HG03135 (cell line): ENCODE measurements at regions not wholly inside any gene's neighbourhood (a gene's known extent, or its start where the extent isn't known, plus 50 kb on each side); places are given as distances from the start of the nearest gene placed in this dataset.

Experiments used
- ATAC-seq: cut with Tn5 transposase; IDR thresholded peaks from one replicate; pipeline ENCODE4 v1.9.1; 2021; ENCODE audit warnings: mild to moderate bottlenecking, moderate library complexity; ENCODE audit not compliant: unreplicated experiment

DNA sequence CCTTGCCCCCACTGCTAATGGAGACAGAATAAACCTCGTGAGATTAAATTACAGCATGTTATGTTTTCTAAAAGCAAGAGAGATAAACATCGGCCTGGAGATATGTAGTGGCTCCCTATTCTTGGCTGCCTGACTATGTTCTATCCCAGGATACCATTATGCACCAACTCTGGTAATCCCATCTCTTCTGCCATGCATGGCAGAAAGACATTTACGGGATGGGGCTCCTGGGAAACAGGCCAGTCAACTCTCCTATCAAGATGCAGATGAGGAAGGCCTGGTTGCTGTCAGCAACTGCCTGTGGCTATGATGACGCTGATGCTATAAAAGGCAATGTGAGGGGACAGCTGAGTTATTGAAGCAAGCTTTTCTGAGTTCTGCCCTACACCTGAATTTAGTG lies 166.2 kb upstream of the VCX3A start:
- ATAC-seq: no peak

DNA sequence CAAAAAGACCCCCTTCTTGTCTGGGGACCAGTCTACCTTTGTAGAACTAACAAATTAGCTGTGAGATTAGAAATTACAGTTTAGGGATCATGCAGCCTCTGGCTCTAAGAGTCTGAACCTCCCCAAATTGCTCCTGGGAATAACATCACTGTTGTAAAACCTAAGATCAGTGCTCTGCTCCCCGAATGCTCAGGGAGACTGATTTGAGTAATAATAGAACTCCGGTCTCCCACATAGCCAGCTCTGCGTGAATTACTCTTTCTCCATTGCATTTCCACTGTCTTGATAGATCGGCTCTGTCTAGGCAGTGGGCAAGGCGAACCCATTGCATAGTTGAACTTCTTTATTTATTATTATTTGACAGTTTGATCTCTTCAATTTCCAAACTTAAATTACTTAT lies 160.8 kb upstream of the VCX3A start:
- ATAC-seq: no peak

DNA sequence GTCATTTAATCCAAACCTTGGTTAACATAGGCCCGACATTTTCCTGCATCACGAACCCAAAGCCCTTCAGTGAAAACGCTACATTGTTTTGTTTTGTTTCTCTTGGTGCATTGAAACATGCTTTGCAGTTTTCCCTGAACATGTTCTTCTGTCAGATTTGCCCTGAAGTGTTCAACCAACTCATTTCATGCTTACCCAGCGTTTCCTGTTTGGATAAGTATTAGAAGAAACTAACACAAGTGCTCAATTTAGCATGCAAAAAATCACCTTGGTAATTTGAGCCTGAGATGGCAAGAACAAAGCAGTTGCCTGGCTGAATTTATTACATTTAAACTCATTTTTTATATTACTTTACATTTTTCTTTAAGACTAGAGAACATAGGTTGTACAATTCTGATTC lies 160.1 kb upstream of the VCX3A start:
- no peak for ATAC-seq

DNA sequence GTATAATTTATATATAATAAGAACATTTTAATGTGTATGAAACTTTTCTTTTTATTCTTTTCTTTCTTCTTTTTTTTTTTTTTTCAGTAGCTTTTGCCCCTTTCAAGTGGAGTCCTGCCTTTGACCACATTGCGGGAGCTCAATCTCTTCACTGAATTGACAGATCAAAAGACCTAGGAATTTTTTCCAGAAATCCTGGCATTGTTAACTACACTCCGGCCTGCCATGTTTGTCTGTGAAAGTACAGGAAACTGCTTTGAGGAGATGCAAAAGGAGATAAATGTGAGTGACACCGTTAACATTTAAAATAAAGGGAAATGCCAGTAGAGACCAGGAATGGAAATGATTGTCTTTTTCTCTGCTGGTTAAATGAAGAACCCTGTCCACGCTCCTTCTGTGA lies 159.3 kb upstream of the VCX3A start:
- ATAC-seq: no peak

DNA sequence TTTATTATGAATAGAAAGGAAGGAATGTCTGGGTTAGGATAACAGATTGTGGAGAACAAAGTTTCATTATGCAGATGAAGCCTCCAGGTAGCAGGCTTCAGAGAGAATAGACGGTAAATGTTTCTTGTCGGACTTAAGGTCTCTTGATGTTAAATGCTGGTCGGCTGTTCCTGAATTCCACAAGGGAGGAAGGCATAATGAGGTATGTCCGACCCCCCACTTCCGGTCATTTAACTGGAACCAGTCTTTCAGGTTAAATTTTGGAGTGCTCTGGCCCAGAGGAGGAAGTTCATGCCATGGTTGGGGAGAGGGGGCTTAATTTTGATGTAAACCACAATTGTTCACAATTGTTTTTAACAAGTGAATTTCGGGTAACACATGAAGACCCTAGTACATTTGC lies 158.1 kb upstream of the VCX3A start:
- ATAC-seq: no peak

DNA sequence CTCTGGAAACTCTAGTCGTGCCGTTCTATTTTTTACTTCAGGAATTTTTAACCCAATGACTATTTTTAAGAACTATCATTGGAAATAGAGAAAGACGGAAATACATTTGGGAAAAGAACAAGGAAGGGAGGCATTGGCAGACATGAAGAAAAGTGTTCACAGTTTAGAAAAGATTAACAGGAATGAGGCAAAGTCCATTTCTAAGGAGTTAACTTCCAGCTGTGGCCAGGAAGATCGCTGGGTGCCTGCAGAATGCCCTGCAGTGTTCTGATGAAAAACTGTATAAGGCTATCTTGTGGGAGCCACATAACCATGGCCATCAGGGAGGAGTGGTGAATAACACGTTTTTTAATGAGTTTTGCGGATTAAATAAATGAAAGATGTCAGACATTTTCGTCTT lies 150.6 kb upstream of the VCX3A start:
- no peak for ATAC-seq

DNA sequence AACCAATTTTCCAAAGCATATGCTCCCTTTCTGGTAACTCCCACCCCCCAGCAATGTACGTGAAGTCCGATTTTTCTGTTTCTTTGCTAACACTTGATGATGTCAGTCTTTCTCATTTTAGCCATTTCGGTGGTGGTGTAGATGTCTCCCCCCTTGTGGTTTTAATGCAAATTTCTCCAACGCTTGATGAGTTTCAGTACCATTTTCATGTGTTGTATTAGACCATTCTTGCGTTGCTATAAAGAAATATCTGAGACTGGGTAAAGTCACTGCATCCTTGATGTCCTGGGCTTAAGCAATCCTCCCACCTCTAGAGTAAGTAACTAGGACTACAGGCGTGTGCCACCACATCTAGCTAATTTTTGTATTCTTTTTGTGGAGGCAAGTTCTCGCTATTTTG lies 148.4 kb upstream of the VCX3A start:
- no peak for ATAC-seq

DNA sequence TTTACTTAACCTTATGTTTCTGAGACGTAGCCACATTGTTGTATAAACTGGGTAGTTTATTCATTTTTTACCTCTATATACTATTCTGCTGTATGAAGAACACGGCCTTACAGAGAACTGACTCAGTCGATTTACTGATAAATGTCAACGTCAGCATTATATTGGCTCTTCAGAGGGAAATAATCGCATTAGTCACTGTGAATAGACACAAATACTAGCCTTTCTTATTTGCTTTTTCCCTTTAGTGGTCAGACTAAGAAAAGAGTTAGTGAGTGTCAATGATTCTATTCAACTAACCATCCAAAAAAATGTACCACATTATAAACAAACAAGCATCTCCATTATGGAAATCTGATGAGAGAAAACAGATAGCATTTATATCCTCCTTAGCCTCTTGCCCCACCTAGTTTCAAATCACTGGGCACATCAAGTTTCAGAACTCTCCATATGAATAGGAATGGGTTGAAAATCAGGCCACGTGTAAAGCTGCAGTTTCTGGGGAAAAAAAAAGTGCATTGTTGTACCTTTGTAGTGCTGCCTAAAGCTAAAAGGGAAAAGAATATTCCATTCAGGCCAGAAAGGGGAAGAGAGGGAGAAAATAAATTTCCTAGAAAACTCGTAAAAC lies 146.7 kb upstream of the VCX3A start:
- no peak for ATAC-seq

DNA sequence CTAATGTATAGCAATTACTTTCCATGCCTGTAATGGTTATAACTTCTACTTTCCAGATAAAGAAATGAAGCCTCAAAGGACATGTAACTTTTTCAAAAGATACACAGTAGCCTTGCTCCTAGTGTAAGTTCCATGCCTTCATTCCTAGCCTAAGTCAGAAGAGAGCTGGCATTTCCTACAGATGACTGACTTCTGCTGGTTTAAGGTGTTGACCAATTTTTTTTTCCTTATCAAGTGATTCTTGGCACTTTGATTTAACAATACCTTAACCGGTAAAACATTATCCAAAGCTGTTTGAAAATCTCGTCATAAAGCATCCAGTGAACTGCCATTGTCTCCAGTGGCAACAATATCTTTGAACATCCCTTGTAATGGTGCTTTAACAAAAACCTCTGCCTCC lies 145.1 kb upstream of the VCX3A start:
- no peak for ATAC-seq

DNA sequence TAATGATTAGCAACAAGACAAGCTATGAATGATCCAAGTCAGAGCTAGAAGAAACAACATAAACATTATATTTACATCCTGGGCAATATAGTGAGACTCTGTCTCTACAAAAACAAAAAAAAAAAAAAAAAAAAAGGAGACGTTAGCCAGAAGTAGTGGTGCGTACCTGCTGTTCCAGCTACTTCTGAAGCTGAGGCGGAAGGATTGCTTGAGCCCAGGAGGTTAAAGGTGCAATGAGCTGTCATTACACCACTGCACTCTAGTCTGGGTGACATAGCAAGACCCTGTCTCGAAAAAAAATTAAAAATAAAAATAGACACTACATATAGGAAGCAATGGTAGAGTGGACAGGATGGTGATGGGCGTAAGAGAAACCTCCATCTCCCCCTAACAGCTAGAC lies 144.6 kb upstream of the VCX3A start:
- no peak for ATAC-seq

DNA sequence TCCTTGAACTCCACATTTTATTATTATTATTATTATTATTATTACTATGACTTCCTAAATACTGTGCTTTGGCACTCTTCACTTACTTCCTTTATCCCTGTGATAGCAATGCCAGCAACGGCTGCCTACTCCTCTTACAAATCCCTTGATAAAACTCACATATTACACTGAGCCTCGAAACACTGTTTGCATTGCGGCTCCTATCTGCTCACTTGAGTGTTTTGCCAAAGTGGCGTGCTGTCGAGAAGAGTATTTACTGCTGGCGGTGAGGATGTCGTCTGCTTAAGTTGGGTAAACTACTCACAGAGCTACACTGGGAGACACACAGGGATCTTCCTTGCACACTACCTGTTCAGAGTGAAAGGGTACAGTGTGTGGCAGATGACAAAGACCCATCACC lies 143.4 kb upstream of the VCX3A start:
- no peak for ATAC-seq

DNA sequence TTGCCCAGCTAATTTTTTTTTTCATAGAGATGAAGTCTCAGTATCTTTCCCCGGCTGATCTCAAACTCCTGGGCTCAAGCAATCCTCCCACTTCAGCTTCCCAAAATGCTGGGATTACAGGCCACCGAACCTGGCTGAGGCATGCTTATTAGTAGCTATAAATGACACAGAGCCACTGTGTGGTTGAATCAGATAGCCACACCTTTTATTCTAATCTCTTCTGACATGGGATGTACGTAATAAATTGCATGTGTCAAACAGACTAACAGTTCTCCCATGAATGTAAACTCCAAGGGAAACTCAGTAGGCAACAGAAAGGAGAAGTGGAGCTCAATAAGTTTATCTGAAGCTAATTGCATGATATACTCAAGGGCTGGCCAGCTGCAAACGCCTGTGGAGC lies 139.8 kb upstream of the VCX3A start:
- ATAC-seq: no peak

DNA sequence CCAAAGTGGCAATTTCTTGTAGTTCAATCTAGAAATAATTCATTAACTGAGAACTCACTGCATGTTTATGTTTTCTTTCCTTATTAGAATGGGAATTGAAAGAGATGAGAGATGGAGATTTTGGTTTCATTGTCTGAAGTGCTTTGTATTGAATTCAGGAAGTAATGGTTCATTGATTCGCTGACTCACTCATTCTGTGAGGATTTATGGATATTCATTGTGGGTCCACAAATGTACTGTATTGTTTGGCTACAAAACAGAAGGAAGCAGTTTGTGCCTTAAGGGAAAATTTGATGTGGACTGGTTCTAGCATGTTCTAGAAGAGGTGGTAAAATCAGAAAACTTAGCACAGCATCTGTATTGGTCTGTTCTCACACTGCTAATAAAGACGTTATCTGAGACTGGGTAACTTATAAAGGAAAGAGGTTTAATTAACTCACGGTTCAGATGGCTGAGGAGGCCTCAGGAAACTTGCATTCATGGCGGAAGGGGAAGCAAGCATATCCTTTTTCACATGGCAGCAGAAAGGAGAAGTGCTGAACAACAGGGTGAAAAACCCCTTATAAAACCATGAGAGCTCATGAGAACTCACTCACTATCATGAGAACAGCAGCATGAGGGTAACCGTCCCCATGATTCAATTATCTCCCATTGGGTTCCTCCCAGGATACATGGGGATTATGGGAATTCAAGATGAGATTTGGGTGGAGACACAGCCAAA lies 132.3 kb upstream of the VCX3A start:
- peak; percentile 62 for ATAC-seq

DNA sequence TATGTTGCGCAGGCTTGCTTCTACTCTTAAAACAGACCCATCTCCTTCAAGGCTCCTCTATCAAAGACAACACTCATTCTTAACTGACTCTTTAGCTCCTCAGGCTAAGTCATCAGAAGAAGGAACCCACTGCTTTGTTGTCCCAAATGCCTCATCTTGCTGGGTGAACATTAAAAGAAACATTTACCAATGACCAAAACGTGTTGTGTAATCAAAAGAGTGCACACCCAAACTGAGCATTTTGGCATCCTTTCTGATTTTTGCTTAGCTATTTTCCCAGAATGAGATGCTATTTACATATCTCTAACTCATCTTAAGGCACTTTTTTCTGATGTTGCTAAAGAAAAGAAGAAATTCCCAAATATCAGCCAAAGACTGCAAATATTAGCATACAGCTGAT lies 131.7 kb upstream of the VCX3A start:
- no peak for ATAC-seq

DNA sequence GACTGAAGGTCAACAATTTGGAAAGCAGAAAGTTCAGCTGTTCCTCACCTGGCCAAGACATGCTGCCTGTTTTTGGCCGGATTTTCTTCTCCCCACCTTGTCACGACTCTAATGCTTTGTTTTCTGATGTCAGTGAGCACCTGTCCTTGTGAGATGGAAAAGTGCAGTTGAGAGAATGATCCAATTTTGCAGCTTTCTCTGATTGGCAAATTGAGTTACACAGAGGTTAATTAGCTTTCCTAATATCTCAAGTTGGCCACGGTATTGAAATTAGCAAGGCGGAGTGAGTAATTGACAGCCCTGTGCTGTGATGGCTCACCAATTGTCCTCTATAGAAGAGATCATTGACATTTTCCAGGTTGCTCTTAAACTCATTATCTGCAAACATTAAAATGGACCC lies 126.8 kb upstream of the VCX3A start:
- ATAC-seq: no peak

DNA sequence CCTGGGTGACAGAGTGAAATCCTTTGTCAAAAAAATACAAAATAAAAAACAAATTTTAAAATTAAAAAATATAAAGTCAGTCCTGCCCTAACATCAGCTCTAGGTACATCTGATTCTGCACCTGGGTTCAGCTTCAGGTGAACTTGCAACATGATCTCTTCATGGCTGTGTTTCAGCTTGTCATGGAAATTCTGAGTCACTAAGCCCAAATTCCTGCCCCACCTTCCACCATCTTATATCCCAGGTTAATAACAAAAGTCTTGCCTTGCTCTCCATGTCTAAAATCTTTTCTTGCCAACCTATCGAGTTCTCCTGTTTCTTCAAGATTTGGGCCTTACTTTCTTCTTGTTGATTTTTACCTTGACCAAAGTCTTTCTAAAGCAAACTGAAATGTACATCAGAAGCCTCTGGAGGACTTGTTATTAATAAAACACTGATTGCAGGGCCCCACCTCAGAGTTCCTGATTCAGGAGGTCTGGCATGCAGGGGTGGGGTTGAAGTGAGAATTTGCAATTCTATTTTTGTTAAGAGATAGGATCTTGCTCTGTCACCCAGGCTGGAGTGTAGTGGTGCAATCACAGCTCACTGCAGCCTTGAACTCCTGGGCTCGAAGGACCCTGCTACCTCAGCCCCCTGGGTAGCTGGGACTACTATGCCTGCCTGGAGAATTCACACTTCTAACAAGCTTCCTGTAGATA lies 125.8 kb upstream of the VCX3A start:
- no peak for ATAC-seq

DNA sequence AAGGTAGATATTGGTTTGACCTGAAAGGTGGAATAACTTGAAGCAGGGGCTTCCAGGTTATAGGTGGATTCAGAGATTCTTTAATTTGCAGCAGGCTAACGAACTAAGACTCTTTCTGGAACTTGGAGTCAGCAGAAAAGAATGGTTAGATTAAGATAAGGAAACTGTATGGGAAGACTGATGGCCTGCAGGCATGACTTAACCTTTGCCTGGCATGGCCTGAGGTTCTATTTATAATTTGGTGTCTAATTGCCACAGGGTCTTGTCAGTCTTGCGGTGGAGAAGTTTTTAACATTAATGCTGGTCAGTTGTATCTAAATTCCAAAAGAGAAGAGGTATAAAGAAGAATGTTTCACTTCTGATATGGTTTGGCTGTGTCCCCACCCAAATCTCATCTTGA lies 110.3 kb upstream of the VCX3A start:
- ATAC-seq: no peak

DNA sequence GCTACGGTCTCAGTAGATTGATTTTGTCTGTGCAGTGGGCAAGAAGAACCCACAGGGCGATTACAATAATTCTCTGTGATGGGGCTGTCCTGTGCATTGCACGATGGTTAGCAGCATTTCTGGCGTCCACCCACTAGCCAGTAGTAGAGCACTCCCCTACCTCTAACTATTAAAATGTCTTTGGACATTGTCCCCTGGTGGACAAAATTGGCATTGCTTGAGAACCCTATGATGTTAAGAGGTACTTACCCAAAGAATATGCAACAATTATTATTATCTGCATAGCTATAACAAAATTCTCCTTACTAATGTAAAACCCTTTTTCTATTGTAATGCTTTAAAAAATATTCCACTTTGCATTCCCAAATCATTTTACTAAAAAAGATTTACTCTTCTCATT lies 109.5 kb upstream of the VCX3A start:
- no peak for ATAC-seq

DNA sequence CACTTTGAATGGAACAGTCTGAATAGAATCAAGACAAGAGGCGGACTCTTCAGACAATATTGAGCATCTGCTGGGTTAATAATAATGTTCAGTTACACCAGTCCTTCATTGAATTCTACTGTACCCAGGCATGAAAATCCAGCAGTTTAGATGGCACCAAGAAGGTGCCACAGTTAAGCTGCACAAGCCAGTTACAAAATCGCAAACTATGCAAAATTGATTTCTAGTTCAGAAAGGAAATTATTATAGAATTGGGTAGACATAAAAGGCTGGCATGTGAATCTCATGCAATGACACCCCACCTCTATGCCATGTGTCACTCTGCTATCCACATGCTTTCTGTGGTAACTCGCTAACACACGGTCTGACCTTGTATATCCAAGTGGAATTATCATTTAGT lies 105.8 kb upstream of the VCX3A start:
- ATAC-seq: no peak

DNA sequence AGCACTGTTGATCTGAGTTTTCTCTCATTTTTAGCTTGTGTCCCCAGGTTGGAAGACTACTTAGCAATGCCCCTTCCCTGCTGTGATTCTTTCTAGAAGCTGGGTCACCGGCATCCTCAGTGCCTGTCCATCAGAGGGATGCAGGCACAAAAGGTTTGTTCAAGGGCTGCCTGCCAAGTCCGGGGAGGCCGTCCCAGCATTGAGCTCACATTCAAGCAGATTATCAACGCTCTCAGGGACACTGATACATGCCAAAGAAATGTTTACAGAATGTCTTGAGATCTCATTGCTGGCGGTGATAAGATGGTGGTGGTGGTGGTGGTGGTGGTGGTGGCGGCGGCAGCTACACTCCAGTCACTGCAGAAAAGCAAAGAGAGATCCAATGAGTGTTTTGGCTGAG lies 79.6 kb upstream of the VCX3A start:
- ATAC-seq: no peak

DNA sequence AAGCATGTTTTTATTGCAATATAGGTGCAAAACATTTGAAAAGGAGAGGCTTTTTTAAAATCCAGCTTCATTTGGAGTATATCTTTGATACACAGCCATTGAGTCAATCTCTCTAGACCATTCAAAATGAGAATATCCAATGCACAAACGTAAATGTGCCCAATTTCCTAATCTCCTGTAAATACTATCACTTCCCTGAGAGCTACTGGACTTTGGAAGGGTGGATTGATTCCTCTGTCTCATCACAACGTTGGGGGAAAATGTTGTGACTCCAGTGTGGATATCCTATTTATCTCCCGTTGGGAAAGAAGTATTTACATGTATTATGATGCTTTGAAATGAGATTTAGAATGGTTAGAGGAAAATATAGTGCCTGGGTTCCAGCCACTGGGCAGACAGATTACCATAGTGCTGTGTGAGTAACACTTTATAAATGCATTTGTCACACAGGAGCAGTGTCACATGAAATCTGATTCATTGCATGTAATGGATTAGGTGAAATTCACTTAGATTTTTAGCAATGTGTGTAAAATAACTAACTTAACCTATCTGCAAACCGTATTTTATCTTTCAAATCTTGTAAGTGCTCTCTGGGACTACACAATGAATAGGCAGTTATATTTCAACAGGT lies 64.4 kb upstream of the VCX3A start:
- no peak for ATAC-seq
